GM19463 (cell line): ENCODE measurements at regions not wholly inside any gene's neighbourhood (a gene's known extent, or its start where the extent isn't known, plus 50 kb on each side); places are given as distances from the start of the nearest gene placed in this dataset.
"Not testable (repeated sequence)": the region's sequence is repeated elsewhere in the genome, so short reads cannot be mapped to it uniquely, and the experiment has no call there.

Experiments used
- ATAC-seq: cut with Tn5 transposase; IDR thresholded peaks from one replicate; pipeline ENCODE4 v1.9.1; 2021; ENCODE audit warnings: mild to moderate bottlenecking, moderate library complexity; ENCODE audit not compliant: unreplicated experiment

GRCh38 chr5:110221036-110221435 lies 505.4 kb downstream of the TMEM232 start:
- no peak for ATAC-seq

- no peak for ATAC-seq
Measured at GRCh38 chr5:110224050-110224449, 502.4 kb downstream of the TMEM232 start.

GRCh38 chr5:110225949-110226348 lies 500.5 kb downstream of the TMEM232 start:
- ATAC-seq = no peak

- no peak for ATAC-seq
Measured at GRCh38 chr5:110239786-110240185, 486.7 kb downstream of the TMEM232 start.

- ATAC-seq = no peak
Measured at GRCh38 chr5:110242950-110243349, 483.5 kb downstream of the TMEM232 start.

GRCh38 chr5:110248921-110249320 lies 477.6 kb downstream of the TMEM232 start:
- ATAC-seq = no peak

- no peak for ATAC-seq
Measured at GRCh38 chr5:110250355-110250754, 476.1 kb downstream of the TMEM232 start.

GRCh38 chr5:110250755-110251154 lies 475.7 kb downstream of the TMEM232 start:
- no peak for ATAC-seq

GRCh38 chr5:110251366-110251765 lies 475.1 kb downstream of the TMEM232 start:
- no peak for ATAC-seq

GRCh38 chr5:110255194-110255593 lies 471.3 kb downstream of the TMEM232 start:
- no peak for ATAC-seq

- no peak for ATAC-seq
Measured at GRCh38 chr5:110256298-110256697, 470.2 kb downstream of the TMEM232 start.

GRCh38 chr5:110257971-110258370 lies 468.5 kb downstream of the TMEM232 start:
- no peak for ATAC-seq

GRCh38 chr5:110258460-110259216 lies 467.8 kb downstream of the TMEM232 start:
- no peak for ATAC-seq

GRCh38 chr5:110262749-110263148 lies 463.7 kb downstream of the TMEM232 start:
- no peak for ATAC-seq

GRCh38 chr5:110264661-110265060 lies 461.8 kb downstream of the TMEM232 start:
- ATAC-seq = no peak

GRCh38 chr5:110265162-110265561 lies 461.3 kb downstream of the TMEM232 start:
- no peak for ATAC-seq

GRCh38 chr5:110267714-110268113 lies 458.8 kb downstream of the TMEM232 start:
- no peak for ATAC-seq

GRCh38 chr5:110268283-110268682 lies 458.2 kb downstream of the TMEM232 start:
- no peak for ATAC-seq

- no peak for ATAC-seq
Measured at GRCh38 chr5:110268985-110269384, 457.5 kb downstream of the TMEM232 start.

GRCh38 chr5:110269478-110270142 lies 456.9 kb downstream of the TMEM232 start:
- no peak for ATAC-seq

GRCh38 chr5:110275878-110276277 lies 450.6 kb downstream of the TMEM232 start:
- no peak for ATAC-seq

- ATAC-seq = not testable (repeated sequence)
Measured at GRCh38 chr5:110278449-110278848, 448.0 kb downstream of the TMEM232 start.
